Keratinocyte (primary cell): ENCODE measurements at regions not wholly inside any gene's neighbourhood (a gene's known extent, or its start where the extent isn't known, plus 50 kb on each side); places are given as distances from the start of the nearest gene placed in this dataset.

Source experiments
- DNase-seq: peaks from one replicate; pipeline ENCODE4 v3.0.0-alpha.2; 2011; ENCODE audit warnings: low read depth, missing footprints, low spot score
- FAIRE-seq: peaks from 2 replicates; lab custom pipeline; 2011; peaks lifted over from hg19 to GRCh38; lab: Jason Lieb, UNC
- H2AFZ ChIP-seq: 2 replicates; pipeline ENCODE4 v1.6.0; 2012; ENCODE audit warnings: low read length, control low read depth, inconsistent platforms; ENCODE audit not compliant: control insufficient read depth
- H3K27ac ChIP-seq: 2 replicates; pipeline ENCODE4 v1.5.1; 2011; ENCODE audit warnings: low read length; ENCODE audit not compliant: control insufficient read depth, insufficient read depth
- H3K27me3 ChIP-seq: 3 replicates; pipeline ENCODE4 v1.6.0; 2011; ENCODE audit warnings: low read length; ENCODE audit not compliant: control insufficient read depth, insufficient read depth; ENCODE audit errors: extremely low read depth
- H3K36me3 ChIP-seq, 2 experiments: 2 replicates in 1 of 2; 3 replicates in 1 of 2; pipeline ENCODE4 v1.5.1; 2011; ENCODE audit warnings: low read length in 2 of 2, mild to moderate bottlenecking in 1 of 2; ENCODE audit not compliant: control insufficient read depth in 2 of 2, insufficient read depth in 2 of 2; ENCODE audit errors: extremely low read depth in 1 of 2
- H3K4me1 ChIP-seq: 3 replicates; pipeline ENCODE4 v1.5.1; 2011; ENCODE audit warnings: low read length; ENCODE audit not compliant: control insufficient read depth, insufficient read depth; ENCODE audit errors: extremely low read depth
- H3K4me2 ChIP-seq: 3 replicates; pipeline ENCODE4 v1.6.0; 2011; ENCODE audit warnings: low read depth, low read length; ENCODE audit not compliant: control insufficient read depth, insufficient read depth; ENCODE audit errors: extremely low read depth
- H3K4me3 ChIP-seq, 3 experiments: fragments of 200-600 bp in 1 of 3; sonication (generic) in 1 of 3; 2 replicates in 2 of 3; 3 replicates in 1 of 3; pipeline ENCODE4 v1.5.1; 2011 to 2016; ENCODE audit warnings: low read length in 3 of 3, mild to moderate bottlenecking in 3 of 3, control low read depth in 2 of 3, inconsistent platforms in 1 of 3, low read depth in 1 of 3, mixed read lengths in 1 of 3, mixed run types in 1 of 3, moderate library complexity in 1 of 3; ENCODE audit not compliant: control insufficient read depth in 2 of 3, insufficient read depth in 2 of 3; ENCODE audit errors: extremely low read depth in 1 of 3
- H3K79me2 ChIP-seq: 2 replicates; pipeline ENCODE4 v1.6.0; 2012; ENCODE audit warnings: low read length; ENCODE audit not compliant: control insufficient read depth, insufficient read depth
- H3K9ac ChIP-seq: 3 replicates; pipeline ENCODE4 v1.6.0; 2011; ENCODE audit warnings: low read length; ENCODE audit not compliant: control insufficient read depth, insufficient read depth; ENCODE audit errors: extremely low read depth
- H3K9me1 ChIP-seq: 3 replicates; pipeline ENCODE4 v1.6.0; 2011; ENCODE audit warnings: low read length; ENCODE audit not compliant: control insufficient read depth, insufficient read depth; ENCODE audit errors: extremely low read depth
- H3K9me3 ChIP-seq: 2 replicates; pipeline ENCODE4 v1.5.1; 2012; ENCODE audit warnings: low read depth, low read length; ENCODE audit not compliant: control insufficient read depth
- H4K20me1 ChIP-seq: 3 replicates; pipeline ENCODE4 v1.6.0; 2011; ENCODE audit warnings: low read length; ENCODE audit not compliant: control insufficient read depth, insufficient read depth; ENCODE audit errors: extremely low read depth
- CTCF ChIP-seq, 3 experiments: IDR thresholded peaks in 1 of 3; conservative IDR thresholded peaks in 1 of 3; optimal IDR thresholded peaks in 1 of 3; 2 replicates in 2 of 3; 3 replicates in 1 of 3; pipeline versions ENCODE3 to v1.5.1; 2011; ENCODE audit warnings: low read length in 3 of 3, mild to moderate bottlenecking in 3 of 3, moderate library complexity in 2 of 3, control low read depth in 1 of 3, inconsistent platforms in 1 of 3; ENCODE audit not compliant: insufficient read depth in 2 of 3; ENCODE audit errors: extremely low read depth in 1 of 3
- EZH2 ChIP-seq: IDR thresholded peaks from one replicate; pipeline ENCODE4 v1.6.1; 2012; ENCODE audit warnings: inconsistent platforms, mild to moderate bottlenecking, low read length, moderate library complexity
- dilution Hi-C: fragments of 300-500 bp; cut with MboI; formaldehyde crosslinking; loops from one replicate; pipeline ENCODE4 v1.7.0; 2020; ENCODE audit warnings: low sequenced_read_pairs; ENCODE audit not compliant: extremely low pct_ligation_motif_present

- no peak overlapping the region for H3K9ac ChIP-seq
- dilution Hi-C loops = no loop called here
- no peaks in the 10 kb centered on the region for H3K79me2 ChIP-seq
- no peak overlapping the region for H3K4me3 ChIP-seq
- H3K36me3 ChIP-seq = no peaks in the 10 kb centered on the region
- H3K9me3 ChIP-seq = no peaks in the 10 kb centered on the region
- DNase-seq (no peak), FAIRE-seq (no peak)
- no peak overlapping the region for H3K27ac ChIP-seq
- H3K9me1 ChIP-seq = no peaks in the 10 kb centered on the region
- TF ChIP-seq CTCF (optimal IDR thresholded peaks at IDR 0.05 in 1 of 3, IDR thresholded peaks at IDR 0.05 in 1 of 3, conservative IDR thresholded peaks at IDR 0.05 in 1 of 3; ENCODE audit: extremely low read depth in 1 of 3, insufficient read depth in 2 of 3, low read length in 3 of 3) = no peak
- no peak for TF ChIP-seq EZH2
- H4K20me1 ChIP-seq = no peaks in the 10 kb centered on the region
- H3K4me2 ChIP-seq = no peak overlapping the region
- H2AFZ ChIP-seq = no peak overlapping the region
- no peaks in the 10 kb centered on the region for H3K27me3 ChIP-seq
- no peaks in the 10 kb centered on the region for H3K4me1 ChIP-seq
Observed at GRCh38 chr14:39665075-39665475, 232.8 kb upstream of the FBXO33 start.

GRCh38 chr14:39664646-39665045, 232.4 kb upstream of the FBXO33 start:
- H3K9me1 ChIP-seq = no peaks in the 10 kb centered on the region
- DNase-seq = no peak
- H4K20me1 ChIP-seq = no peaks in the 10 kb centered on the region
- no peak overlapping the region for H2AFZ ChIP-seq
- no peak overlapping the region for H3K27ac ChIP-seq
- H3K36me3 ChIP-seq = no peaks in the 10 kb centered on the region
- no peak overlapping the region for H3K4me3 ChIP-seq
- no peaks in the 10 kb centered on the region for H3K27me3 ChIP-seq
- dilution Hi-C loops = no loop called here
- no peak for FAIRE-seq
- H3K4me1 ChIP-seq = no peaks in the 10 kb centered on the region
- H3K79me2 ChIP-seq = no peaks in the 10 kb centered on the region
- TF ChIP-seq EZH2 (no peak), CTCF (optimal IDR thresholded peaks at IDR 0.05 in 1 of 3, IDR thresholded peaks at IDR 0.05 in 1 of 3, conservative IDR thresholded peaks at IDR 0.05 in 1 of 3; ENCODE audit: extremely low read depth in 1 of 3, insufficient read depth in 2 of 3, low read length in 3 of 3) (no peak)
- H3K9me3 ChIP-seq = no peaks in the 10 kb centered on the region
- H3K9ac ChIP-seq = no peak overlapping the region
- no peak overlapping the region for H3K4me2 ChIP-seq
